ENCODE measurements at regions not wholly inside any gene's neighbourhood (a gene's known extent, or its start where the extent isn't known, plus 50 kb on each side); places are given as distances from the start of the nearest gene placed in this dataset.
"Not testable (repeated sequence)": the region's sequence is repeated elsewhere in the genome, so short reads cannot be mapped to it uniquely, and the experiment has no call there.

GRCh38 chr10:42883993-42884983 lies 101.7 kb downstream of the BMS1 start:
- Histone ChIP-seq H3K36me3 (ENCODE audit: control insufficient read depth, insufficient read depth, low read length) (no peaks in the 10 kb centered on the region), H3K9me3 (ENCODE audit: control insufficient read depth, insufficient read depth, low read length) (no peaks in the 10 kb centered on the region), H3K27me3 (ENCODE audit: control insufficient read depth, insufficient read depth, low read length) (no peaks in the 10 kb centered on the region), H3K27ac (ENCODE audit: low read length) (no peak overlapping the region), H3K4me3 (ENCODE audit: low read length) (no peak overlapping the region), H3K4me1 (ENCODE audit: control insufficient read depth, insufficient read depth, low read length) (no peaks in the 10 kb centered on the region)
- no peak for DNase-seq (ENCODE audit: low read depth, low spot score)
- WGBS (ENCODE audit: insufficient coverage, insufficient read length) = no CpG with 5 or more reads among the region's 11 CpGs

GRCh38 chr10:42885491-42886270 lies 103.1 kb downstream of the BMS1 start:
- Histone ChIP-seq H3K4me1 (ENCODE audit: control insufficient read depth, insufficient read depth, low read length) (no peaks in the 10 kb centered on the region), H3K27ac (ENCODE audit: low read length) (no peak overlapping the region), H3K36me3 (ENCODE audit: control insufficient read depth, insufficient read depth, low read length) (no peaks in the 10 kb centered on the region), H3K4me3 (ENCODE audit: low read length) (no peak overlapping the region), H3K9me3 (ENCODE audit: control insufficient read depth, insufficient read depth, low read length) (no peaks in the 10 kb centered on the region), H3K27me3 (ENCODE audit: control insufficient read depth, insufficient read depth, low read length) (no peaks in the 10 kb centered on the region)
- no CpG with 5 or more reads among the region's 8 CpGs for WGBS (ENCODE audit: insufficient coverage, insufficient read length)
- no peak for DNase-seq (ENCODE audit: low read depth, low spot score)

GRCh38 chr10:42887734-42888503 lies 105.3 kb downstream of the BMS1 start:
- WGBS (ENCODE audit: insufficient coverage, insufficient read length) = no CpG with 5 or more reads among the region's 1 CpG
- H3K9me3 ChIP-seq (ENCODE audit: control insufficient read depth, insufficient read depth, low read length) = no peaks in the 10 kb centered on the region
- H3K36me3 ChIP-seq (ENCODE audit: control insufficient read depth, insufficient read depth, low read length) = no peaks in the 10 kb centered on the region
- H3K27ac ChIP-seq (ENCODE audit: low read length) = no peak overlapping the region
- H3K27me3 ChIP-seq (ENCODE audit: control insufficient read depth, insufficient read depth, low read length) = no peaks in the 10 kb centered on the region
- DNase-seq (ENCODE audit: low read depth, low spot score) = no peak
- H3K4me1 ChIP-seq (ENCODE audit: control insufficient read depth, insufficient read depth, low read length) = no peaks in the 10 kb centered on the region
- no peak overlapping the region for H3K4me3 ChIP-seq (ENCODE audit: low read length)

GRCh38 chr10:42888504-42889095 lies 106.0 kb downstream of the BMS1 start:
- no peaks in the 10 kb centered on the region for H3K4me1 ChIP-seq (ENCODE audit: control insufficient read depth, insufficient read depth, low read length)
- H3K9me3 ChIP-seq (ENCODE audit: control insufficient read depth, insufficient read depth, low read length) = no peaks in the 10 kb centered on the region
- WGBS (ENCODE audit: insufficient coverage, insufficient read length) = no CpG with 5 or more reads among the region's 4 CpGs
- H3K27ac ChIP-seq (ENCODE audit: low read length) = no peak overlapping the region
- H3K4me3 ChIP-seq (ENCODE audit: low read length) = no peak overlapping the region
- no peaks in the 10 kb centered on the region for H3K27me3 ChIP-seq (ENCODE audit: control insufficient read depth, insufficient read depth, low read length)
- DNase-seq (ENCODE audit: low read depth, low spot score) = no peak
- H3K36me3 ChIP-seq (ENCODE audit: control insufficient read depth, insufficient read depth, low read length) = no peaks in the 10 kb centered on the region

- Histone ChIP-seq H3K36me3 (ENCODE audit: control insufficient read depth, insufficient read depth, low read length) (no peaks in the 10 kb centered on the region), H3K4me3 (ENCODE audit: low read length) (no peak overlapping the region), H3K27me3 (ENCODE audit: control insufficient read depth, insufficient read depth, low read length) (peaks cover 9% of the 10 kb centered on the region; the same call in 1 of the 2 replicates), H3K9me3 (ENCODE audit: control insufficient read depth, insufficient read depth, low read length) (no peaks in the 10 kb centered on the region), H3K27ac (ENCODE audit: low read length) (no peak overlapping the region), H3K4me1 (ENCODE audit: control insufficient read depth, insufficient read depth, low read length) (no peaks in the 10 kb centered on the region)
- no peak for DNase-seq (ENCODE audit: low read depth, low spot score)
- no CpG with 5 or more reads among the region's 7 CpGs for WGBS (ENCODE audit: insufficient coverage, insufficient read length)
Observed at GRCh38 chr10:42896735-42897134, 114.1 kb downstream of the BMS1 start.

- H3K27me3 ChIP-seq (ENCODE audit: control insufficient read depth, insufficient read depth, low read length) = peaks cover 10% of the 10 kb centered on the region; the same call in 1 of the 2 replicates
- no peaks in the 10 kb centered on the region for H3K9me3 ChIP-seq (ENCODE audit: control insufficient read depth, insufficient read depth, low read length)
- no CpG with 5 or more reads among the region's 83 CpGs for WGBS (ENCODE audit: insufficient coverage, insufficient read length)
- H3K27ac ChIP-seq (ENCODE audit: low read length) = no peak overlapping the region
- H3K4me3 ChIP-seq (ENCODE audit: low read length) = peak overlapping the region; percentile 7; the same call in 1 of the 2 replicates
- H3K36me3 ChIP-seq (ENCODE audit: control insufficient read depth, insufficient read depth, low read length) = no peaks in the 10 kb centered on the region
- DNase-seq (ENCODE audit: low read depth, low spot score) = no peak
- no peaks in the 10 kb centered on the region for H3K4me1 ChIP-seq (ENCODE audit: control insufficient read depth, insufficient read depth, low read length)
Observed at GRCh38 chr10:42898037-42898960, 115.7 kb downstream of the BMS1 start.

- Histone ChIP-seq H3K36me3 (ENCODE audit: control insufficient read depth, insufficient read depth, low read length) (no peaks in the 10 kb centered on the region), H3K4me1 (ENCODE audit: control insufficient read depth, insufficient read depth, low read length) (no peaks in the 10 kb centered on the region), H3K4me3 (ENCODE audit: low read length) (no peak overlapping the region), H3K9me3 (ENCODE audit: control insufficient read depth, insufficient read depth, low read length) (no peaks in the 10 kb centered on the region), H3K27ac (ENCODE audit: low read length) (no peak overlapping the region), H3K27me3 (ENCODE audit: control insufficient read depth, insufficient read depth, low read length) (peaks cover 10% of the 10 kb centered on the region; the same call in 1 of the 2 replicates)
- DNase-seq (ENCODE audit: low read depth, low spot score) = no peak
- WGBS (ENCODE audit: insufficient coverage, insufficient read length) = no CpG with 5 or more reads among the region's 17 CpGs
Observed at GRCh38 chr10:42899036-42899435, 116.4 kb downstream of the BMS1 start.

- H3K4me1 ChIP-seq (ENCODE audit: control insufficient read depth, insufficient read depth, low read length); H3K4me3 ChIP-seq (ENCODE audit: low read length); H3K9me3 ChIP-seq (ENCODE audit: control insufficient read depth, insufficient read depth, low read length); DNase-seq (ENCODE audit: low read depth, low spot score); H3K36me3 ChIP-seq (ENCODE audit: control insufficient read depth, insufficient read depth, low read length); H3K27ac ChIP-seq (ENCODE audit: low read length): not testable (repeated sequence)
- H3K27me3 ChIP-seq (ENCODE audit: control insufficient read depth, insufficient read depth, low read length) = peaks cover 10% of the 10 kb centered on the region; the same call in 1 of the 2 replicates
- WGBS (ENCODE audit: insufficient coverage, insufficient read length) = no CpG with 5 or more reads among the region's 24 CpGs
Observed at GRCh38 chr10:42900346-42900745, 117.8 kb downstream of the BMS1 start.

- Histone ChIP-seq H3K4me1 (ENCODE audit: control insufficient read depth, insufficient read depth, low read length) (no peaks in the 10 kb centered on the region), H3K9me3 (ENCODE audit: control insufficient read depth, insufficient read depth, low read length) (0 out of 2 replicates have a peak, but pooled peaks cover 2% of the 10 kb centered on the region), H3K27ac (ENCODE audit: low read length) (no peak overlapping the region), H3K4me3 (ENCODE audit: low read length) (no peak overlapping the region), H3K27me3 (ENCODE audit: control insufficient read depth, insufficient read depth, low read length) (no peaks in the 10 kb centered on the region), H3K36me3 (ENCODE audit: control insufficient read depth, insufficient read depth, low read length) (no peaks in the 10 kb centered on the region)
- no peak for DNase-seq (ENCODE audit: low read depth, low spot score)
- no CpG with 5 or more reads among the region's 2 CpGs for WGBS (ENCODE audit: insufficient coverage, insufficient read length)
Observed at GRCh38 chr10:42911359-42911758, 128.8 kb downstream of the BMS1 start.
